ENCODE measurements at regions not wholly inside any gene's neighbourhood (a gene's known extent, or its start where the extent isn't known, plus 50 kb on each side); places are given as distances from the start of the nearest gene placed in this dataset.
A peak's percentile ranks its signal among the peaks of the same experiment; 100 is the strongest.

GRCh38 chr20:2206957-2207769 is 88.6 kb upstream of the TGM3 start:
- TF ChIP-seq CTCF (IDR thresholded peaks at IDR 0.05) (peak; percentile 60 to 90 (median 76)), POLR2A (IDR thresholded peaks at IDR 0.05) (no peak)
